HG02798 (cell line): ENCODE measurements at regions not wholly inside any gene's neighbourhood (a gene's known extent, or its start where the extent isn't known, plus 50 kb on each side); places are given as distances from the start of the nearest gene placed in this dataset.

Source experiments
- ATAC-seq: cut with Tn5 transposase; IDR thresholded peaks from one replicate; pipeline ENCODE4 v1.9.1; 2021; ENCODE audit warnings: mild to moderate bottlenecking; ENCODE audit not compliant: unreplicated experiment, poor library complexity

DNA sequence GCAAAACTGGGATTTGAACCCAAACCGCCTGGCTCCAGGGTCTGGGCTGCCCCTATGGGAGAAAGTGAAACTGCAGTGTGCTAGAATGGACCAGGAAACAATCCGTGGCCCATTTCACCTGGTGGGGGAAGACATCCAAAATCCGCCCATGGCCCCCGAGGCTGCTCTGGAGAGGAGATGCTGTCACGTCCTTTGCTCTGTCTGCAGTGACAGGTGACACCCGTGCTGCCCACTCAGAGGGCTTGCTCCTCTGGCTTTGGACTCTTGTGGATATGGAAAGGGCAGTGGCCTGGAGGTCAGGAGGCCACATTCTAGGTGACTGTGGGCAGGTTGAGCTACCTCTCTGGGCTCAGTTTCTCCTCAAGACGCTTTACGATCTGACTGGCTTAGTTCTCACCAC is 151.2 kb upstream of the GPR26 start:
- no peak for ATAC-seq

DNA sequence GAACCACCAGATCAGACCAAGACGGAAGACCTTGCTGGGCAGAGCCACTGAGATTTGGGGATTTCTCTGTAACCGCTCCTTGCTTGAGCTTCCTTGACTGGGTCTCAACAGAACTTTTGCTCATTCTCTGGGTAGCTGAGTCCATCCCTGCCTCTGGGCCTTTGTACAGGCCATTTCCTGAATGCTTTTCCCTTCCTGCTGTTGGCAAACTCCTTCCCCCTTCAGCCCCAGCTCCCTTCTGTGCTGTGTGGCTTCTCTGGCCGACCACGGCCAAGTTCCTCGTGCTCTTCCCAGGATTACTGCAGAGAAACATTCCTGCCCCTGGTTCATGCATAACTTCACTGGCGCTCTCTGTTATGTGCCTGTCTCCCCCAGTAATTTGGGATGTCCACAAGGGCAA is 150.5 kb upstream of the GPR26 start:
- ATAC-seq = no peak

DNA sequence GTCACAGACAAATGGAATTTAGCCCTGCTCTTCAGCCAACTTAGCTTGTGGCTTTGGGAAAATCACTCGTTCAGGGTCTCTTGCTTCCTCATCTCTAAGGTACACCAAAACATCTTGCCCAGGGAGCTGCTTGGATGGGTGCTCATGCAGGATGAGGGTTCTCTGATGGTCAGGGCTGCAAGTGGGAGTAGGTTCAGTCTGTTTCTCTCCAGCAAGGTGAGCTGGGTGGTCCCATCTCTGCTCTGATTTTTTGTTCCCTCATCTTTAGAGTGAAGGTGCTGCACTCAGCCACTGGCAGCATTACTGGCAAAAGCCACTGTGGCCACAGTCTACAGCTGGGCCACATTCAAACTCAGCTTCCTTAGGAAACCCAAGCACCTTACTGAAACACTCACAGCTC is 149.9 kb upstream of the GPR26 start:
- no peak for ATAC-seq

DNA sequence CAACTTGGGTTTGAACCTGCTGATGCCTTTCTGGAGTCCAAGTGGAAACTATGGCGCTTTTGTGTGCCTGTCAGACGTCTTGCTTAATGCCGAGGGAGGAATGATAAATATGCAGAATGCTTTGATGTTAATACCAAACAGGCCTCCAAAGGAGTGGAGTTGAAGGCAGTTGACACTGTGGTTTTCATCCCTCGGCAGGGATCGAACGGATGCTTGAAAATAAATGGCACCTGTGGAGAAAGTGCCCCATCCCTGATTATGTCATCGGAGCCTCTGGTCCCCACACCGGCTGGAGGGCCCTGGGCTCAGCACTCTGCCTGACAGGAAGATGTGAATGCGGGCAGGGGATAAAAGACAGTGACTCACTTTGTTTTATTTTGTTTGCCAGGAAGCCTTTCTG is 148.7 kb upstream of the GPR26 start:
- ATAC-seq = no peak

DNA sequence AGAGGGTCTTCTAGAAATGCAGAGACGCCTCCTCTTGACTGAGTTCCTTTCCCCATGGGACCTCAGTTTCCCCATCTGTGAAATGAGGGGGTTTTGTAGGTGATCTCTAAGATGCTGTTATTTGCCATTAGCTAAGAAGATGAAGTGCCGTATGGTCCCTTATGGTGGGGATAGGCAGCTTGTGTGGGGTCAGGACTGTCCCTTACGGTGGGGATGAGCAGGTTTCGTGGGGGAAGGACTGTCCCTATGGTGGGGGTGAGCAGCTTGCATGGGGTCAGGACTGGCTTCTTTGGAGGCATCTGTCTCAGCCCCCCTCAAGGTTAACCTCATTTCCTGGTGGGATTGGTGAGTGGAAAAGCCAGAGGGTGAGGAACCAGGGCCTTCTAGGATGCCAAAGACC is 148.3 kb upstream of the GPR26 start:
- no peak for ATAC-seq

DNA sequence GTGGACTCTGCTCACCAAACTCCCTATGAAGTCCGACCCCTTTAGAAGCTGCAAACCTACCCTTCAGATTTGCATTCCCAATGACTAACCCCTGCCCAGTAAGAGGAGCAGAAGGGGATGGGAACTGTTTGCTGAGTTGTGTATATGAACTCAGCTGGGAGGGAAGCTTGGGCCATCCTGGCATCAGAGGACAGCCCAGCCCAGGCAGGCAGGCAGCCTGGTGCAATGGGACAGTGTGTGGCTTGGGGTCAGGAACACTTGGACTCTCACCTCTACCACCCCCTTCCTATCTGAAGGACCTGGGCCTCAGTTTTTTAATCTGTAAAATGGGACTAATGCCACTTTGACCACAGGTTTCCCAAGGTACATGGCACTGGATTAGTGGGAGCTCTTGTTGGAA is 147.4 kb upstream of the GPR26 start:
- no peak for ATAC-seq

DNA sequence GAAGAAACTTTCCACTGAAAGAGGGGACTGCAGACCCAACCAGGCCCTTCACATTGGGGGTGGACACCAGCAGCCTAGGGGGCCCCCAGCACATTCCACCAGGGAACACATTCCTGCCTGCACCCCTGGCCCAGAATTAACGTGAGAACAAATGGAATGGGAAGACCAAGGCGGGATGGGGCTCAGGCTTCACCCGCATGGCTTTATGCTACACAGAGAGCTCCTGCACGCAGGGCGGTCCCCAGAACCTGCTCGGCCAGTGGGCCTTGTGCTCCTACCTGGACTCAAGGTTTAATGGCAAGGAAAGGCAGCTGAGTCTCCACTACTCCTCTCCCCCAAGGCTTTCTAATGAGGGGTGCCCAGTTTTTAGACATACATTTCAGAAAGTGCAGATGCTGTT is 146.3 kb upstream of the GPR26 start:
- no peak for ATAC-seq

DNA sequence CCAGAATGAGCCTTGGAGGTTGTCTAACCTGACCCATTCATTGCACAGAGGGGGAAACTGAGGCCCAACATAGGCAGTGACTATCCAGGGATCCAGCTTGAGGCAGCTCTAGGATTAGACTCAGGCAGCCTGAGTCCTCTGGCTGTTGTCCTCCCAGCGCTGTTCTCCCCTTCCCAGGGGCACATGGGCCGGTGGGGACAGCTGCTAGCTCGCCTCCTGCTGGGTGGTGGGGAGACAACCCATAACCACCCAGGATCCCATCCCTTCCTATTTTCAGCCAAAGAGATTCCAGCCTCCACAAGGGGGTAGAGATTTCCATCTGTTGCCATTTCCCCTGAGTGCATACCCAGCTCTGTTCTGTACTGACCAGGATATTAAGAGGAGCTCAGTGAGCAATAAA is 145.1 kb upstream of the GPR26 start:
- ATAC-seq = no peak

DNA sequence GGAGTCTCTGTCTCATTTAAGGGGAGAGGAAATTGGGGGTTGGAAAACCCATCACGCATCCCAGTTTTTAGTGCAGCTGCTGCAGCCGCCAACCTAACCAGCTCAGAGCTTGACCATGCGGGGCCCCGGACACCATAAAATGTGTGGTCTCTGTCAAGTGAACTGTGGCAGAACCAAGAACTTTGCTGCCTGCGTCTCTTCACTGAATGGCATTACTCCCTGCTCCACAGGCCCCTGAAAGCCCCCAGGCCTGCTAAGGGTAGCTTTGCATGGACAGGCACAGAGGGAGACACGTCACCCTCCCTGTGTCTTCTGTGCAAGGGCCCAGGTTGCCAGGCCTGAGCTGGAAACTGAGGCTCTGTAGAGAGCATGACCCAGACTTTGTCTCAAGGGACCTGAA is 144.6 kb upstream of the GPR26 start:
- ATAC-seq = no peak

DNA sequence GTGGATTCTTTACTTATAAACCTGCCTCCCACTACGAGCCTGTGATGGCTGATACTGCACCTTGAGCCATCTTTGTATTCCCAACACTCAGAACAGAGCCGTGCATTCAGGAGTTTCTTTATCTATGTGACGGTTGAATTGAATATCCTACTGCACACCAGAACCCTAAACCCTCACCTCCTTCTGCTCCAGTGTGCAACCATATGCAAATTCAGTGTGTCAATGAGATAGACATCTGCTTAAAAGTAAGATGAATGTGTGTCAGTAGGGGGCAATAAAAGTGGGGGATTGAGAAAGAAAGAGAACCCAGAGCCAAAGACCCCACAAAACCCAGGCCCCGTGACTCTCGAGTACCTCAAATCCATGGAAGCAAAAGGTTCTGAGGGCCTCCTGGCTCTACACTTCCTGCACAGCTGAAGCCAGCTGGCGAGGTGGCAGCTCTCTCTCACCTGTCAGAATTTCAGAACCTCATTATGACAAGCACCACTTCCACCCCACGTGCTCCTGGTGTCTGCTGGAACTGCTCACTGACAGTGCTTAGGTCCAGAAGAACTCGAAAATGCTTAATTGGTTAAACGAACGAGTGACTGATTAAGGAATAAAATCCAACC is 143.3 kb upstream of the GPR26 start:
- ATAC-seq = peak; percentile 74

DNA sequence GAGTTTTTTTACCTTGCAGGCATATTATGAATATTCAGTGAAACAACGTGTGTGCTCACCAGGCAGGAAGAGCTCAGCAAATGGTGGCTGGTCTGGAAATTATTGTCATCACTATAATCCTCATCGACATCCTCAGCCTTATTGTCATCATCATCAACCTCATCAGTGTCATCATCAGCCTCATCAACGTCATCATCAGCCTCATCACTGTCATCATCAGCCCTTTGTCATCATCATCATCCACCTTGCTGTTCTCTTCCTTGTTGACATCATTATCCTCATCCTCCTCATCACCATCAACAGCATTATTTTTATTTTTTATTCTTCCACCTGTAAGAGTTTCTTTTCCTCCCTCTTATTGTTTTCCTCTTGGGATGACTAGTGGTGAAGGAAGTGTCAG is 142.3 kb upstream of the GPR26 start:
- ATAC-seq = no peak

DNA sequence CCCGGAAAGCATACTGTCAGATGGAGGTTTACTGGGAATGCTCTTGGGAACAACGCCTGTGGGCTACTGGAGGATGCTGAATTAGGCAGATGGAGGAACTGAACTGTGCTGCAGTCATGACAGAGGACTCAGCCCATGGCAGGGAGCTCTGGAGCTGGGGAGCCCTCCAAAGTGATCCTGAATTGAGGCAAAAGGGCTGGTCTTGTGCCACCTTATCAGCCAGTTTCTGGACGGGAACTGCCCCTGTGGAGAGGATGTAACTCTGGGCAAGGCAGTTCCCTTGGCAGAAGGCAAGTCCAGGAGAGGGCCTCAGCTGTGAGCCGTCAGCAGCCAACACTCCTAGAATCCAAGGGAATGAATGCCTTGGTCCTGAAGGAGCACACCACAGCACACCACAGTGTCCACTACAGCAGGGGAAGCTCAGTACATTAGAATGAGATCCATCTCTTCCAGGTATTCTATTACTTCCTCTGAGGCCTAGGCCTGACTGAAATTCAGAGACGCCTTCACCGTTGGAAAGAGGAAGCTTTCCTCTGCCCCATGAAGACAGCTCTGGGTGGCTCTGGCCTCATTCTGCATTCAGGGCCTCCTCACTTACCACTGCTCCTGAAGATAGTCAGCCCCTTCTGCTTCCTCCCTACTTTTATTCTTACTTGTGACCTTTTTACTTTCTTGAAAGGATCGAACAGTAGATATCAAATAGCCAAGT is 139.6 kb upstream of the GPR26 start:
- ATAC-seq = no peak

DNA sequence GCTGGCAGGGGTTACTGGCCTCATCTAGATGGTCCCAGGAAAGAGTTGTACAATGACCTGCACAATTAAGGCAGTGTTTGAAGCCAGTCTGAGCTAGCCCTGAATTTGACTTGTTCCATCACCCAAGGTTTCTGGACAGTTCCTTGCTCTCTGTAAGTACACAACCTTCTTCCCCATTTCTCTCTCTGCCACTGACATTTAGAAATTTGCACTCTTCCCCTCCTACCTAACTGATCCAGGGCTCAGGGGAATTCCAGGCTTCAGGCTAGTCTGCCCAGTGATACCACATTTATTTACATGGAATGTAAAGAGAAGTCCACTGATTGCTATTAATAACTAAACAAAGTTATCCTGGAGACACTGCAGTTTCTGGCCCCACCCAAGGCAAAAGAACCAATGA is 139.0 kb upstream of the GPR26 start:
- ATAC-seq = no peak

DNA sequence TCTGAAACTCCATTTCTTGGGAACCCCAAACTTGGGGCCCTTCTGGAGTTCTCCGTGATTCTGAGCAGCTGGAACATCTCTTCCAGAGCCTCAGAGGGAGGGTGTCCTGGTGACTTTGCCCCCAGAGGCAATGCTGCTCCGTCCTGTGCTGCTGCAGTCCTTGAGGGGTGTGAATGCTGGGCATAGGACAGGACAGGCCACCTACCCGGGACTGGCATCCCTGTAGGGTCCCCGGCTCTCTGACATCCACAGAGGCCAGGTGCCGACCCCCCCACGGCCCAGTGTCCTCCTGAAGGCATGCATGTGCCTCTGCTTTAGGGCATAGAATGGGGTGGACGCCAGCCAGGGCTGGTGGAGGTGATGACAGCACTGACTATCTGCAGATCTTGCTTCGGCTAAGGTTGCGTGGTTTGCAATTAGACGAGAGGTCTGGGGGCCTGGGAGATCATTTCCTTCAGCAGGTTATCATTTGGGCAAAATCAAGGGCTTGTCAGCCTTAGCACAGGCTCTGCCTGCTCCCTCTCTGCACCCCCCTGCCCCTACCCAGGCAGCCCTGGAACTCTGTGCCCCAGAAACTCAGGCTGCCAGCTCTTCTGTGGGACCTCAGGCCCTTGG is 136.9 kb upstream of the GPR26 start:
- no peak for ATAC-seq

DNA sequence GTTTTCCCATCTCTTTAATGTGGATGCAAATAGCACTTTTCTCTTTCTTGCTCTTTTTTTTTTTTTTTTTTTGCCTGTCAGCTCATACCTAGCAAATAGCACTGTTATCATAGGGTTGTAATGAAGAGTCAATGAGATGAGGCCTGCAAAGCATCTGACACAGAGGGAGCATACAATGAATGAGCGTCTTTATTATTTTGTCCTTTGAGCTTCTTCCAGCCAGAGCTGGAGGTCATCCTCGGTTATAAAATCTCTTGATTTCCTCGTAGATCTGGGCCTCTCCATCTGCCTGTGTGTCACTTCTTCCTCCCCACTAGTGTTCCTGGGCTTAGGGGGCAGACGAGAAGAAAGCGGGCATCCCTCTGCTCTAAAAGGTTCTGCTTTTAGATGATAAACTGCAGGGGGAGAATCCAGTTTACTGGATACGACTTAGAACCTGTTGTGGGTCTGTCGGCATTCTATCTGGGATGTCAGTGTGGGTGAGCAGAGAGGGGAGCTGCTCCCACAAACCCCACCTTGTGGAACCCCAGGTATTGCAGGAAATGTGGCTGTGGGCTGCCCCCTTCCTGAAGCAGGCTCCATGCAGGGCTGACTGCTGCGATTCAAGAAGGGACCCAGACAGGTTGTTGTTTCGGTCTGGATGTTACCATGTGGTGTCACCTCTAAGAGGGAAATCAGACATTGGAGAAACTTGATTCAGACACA is 135.8 kb upstream of the GPR26 start:
- no peak for ATAC-seq

DNA sequence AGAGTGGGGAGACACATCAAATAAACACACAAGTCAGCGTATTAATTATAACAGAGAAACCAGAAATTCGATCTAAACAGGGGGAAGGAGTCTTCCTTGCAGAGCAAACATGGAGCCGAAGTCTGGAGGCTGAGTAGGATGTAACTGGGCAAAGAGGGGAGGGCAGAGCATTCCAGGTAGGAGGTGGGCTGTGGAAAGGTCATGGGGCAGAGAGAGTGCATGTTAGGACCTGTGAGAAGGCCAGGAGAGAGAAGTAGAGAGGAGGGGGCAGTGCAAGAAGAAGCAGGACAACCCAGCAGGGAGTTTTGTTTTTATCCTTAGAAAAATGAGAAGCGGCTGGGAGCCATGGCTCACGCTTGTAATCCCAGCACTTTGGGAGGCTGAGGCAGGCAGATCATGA is 130.8 kb upstream of the GPR26 start:
- no peak for ATAC-seq

DNA sequence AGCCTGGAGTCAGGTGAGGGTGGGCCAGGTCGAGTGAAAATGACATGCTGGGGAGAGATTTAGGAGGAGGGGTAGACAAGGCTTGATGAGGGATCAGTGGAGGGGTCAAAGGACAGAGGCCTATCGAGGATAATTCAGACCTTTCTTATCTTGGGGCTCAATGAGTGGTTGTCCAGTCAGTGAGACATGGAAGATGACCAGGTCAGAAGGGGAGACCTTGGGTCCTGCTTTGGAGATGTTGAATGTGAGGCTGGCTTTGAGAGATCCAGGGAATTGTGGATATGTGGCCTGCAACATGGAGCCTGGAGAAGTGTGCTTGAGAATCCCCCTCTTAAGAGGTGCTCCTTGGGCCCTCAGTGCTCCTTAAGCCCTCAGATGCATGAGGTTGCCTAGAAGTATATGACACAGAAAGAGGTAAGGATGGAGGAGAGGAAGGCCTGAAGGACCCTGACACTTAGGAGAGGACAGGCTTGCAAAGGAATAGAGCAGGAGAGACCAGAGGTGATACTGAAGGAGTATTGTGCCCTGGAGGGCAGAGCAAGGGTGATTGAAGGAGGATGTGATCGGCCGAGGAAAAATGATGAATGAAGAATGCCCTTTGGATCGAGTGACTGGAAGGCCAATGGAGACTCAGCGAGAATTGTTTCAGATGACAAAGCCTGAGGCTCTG is 129.8 kb upstream of the GPR26 start:
- ATAC-seq = no peak

DNA sequence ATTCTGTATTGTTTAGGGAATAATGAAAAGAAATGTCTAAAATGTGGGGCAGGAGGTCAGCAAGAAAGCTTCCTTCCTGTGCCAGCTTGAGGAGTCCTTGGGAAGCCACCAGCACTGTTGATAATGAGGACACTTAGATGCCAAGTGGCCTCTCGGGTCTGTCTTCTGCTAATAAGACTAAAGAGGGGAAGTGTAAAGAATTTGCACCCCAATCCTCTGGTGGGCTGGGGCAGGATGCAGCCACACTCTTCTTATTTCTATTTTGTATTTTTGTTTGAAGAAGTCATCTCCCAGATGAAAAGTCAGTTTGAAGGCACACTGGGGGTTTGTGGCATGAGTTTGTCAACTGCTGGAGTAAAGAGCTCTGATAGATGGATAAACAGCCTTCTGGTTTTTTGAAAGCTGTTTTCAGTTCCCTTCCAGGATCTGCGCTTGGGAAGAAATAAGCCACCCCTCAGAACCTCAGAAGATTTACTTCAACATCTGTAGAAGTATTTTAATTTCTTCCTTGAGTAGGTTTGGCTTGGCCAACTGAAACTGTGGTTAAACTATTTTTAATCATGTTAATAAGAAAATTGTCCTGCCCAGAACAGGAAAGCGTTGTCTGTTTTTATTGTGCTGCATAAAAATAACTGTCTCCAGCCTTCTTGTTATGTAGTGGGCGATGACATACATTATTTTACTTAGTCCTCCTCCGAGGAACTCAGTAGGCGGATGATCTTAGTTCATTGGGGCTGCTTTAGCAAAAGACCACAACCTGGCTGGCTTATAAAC is 128.8 kb upstream of the GPR26 start:
- no peak for ATAC-seq

DNA sequence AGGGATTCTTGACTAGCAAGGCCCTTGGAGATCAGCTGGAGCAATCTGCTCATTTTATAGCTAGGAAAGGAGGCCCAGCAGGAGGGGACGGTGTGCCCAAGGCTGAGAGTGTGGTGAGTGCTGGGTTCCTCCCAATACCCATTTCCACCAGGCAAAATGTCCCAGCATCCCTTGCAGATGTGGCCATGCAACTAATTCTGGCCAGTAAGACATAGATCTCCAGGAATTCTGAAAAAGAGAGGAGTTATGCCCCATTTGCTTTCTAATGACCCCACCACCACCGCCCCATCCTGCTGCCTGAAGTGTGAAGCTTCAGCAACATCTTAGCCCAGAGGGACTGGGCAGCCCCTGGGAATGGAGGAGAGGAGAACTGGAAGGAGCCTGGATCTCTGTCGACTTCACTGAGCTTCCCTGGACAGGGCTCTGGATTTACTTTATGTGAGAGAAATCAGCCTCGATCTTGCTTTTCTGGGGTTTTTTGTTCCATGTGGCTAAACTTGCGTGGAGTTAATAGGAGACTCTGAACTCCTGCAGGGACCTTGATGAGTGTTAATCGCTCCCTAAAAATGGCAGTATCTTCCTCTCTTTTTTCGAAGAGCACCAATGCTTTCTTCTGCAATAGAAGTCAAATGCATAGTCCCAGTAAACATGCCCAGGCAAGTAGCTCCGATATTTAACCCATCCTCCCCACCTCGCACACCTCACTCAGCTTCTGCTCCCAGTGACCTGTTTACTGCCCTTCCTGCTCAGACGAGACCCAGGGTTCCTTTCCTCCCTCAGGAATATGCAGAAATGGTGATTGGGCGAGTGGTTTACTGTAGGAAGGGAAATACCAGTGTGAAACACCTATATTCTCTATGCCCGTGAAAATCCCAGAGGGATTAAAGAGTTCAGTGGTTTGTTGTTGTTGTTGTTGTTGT is 127.5 kb upstream of the GPR26 start:
- ATAC-seq = no peak
